Ishikawa (cell line): ENCODE measurements at regions not wholly inside any gene's neighbourhood (a gene's known extent, or its start where the extent isn't known, plus 50 kb on each side); places are given as distances from the start of the nearest gene placed in this dataset.

Experiments used
- CEBPB ChIP-seq: IDR thresholded peaks from 2 replicates; pipeline ENCODE4 v1.6.1; 2012
- CREB1 ChIP-seq: IDR thresholded peaks from 2 replicates; pipeline ENCODE4 v1.6.1; 2012; ENCODE audit warnings: low read depth
- EGR1 ChIP-seq: IDR thresholded peaks from 2 replicates; pipeline ENCODE4 v1.6.1; 2012
- EP300 ChIP-seq: IDR thresholded peaks from 2 replicates; pipeline ENCODE4 v1.6.1; 2012; ENCODE audit warnings: borderline replicate concordance
- FOXM1 ChIP-seq: IDR thresholded peaks from 2 replicates; pipeline ENCODE4 v1.6.1; 2012; ENCODE audit warnings: low read depth, borderline replicate concordance
- MAX ChIP-seq: IDR thresholded peaks from 2 replicates; pipeline ENCODE4 v1.6.1; 2012
- NFIC ChIP-seq: IDR thresholded peaks from 2 replicates; pipeline ENCODE4 v1.6.1; 2012
- RAD21 ChIP-seq: IDR thresholded peaks from 2 replicates; pipeline ENCODE4 v1.6.1; 2012; ENCODE audit warnings: low read depth
- REST ChIP-seq: IDR thresholded peaks from 2 replicates; pipeline ENCODE4 v1.6.1; 2012; ENCODE audit warnings: low read depth, mild to moderate bottlenecking
- TAF1 ChIP-seq: IDR thresholded peaks from 2 replicates; pipeline ENCODE4 v1.6.1; 2012; ENCODE audit warnings: low read depth, mild to moderate bottlenecking
- TCF12 ChIP-seq: IDR thresholded peaks from 2 replicates; pipeline ENCODE4 v1.6.1; 2012; ENCODE audit warnings: low read depth
- TEAD4 ChIP-seq: IDR thresholded peaks from 2 replicates; pipeline ENCODE4 v1.6.1; 2012
- USF1 ChIP-seq: IDR thresholded peaks from 2 replicates; pipeline ENCODE4 v1.6.1; 2012
- YY1 ChIP-seq: IDR thresholded peaks from 2 replicates; pipeline ENCODE4 v1.6.1; 2012; ENCODE audit warnings: low read depth
- ZBTB7A ChIP-seq: IDR thresholded peaks from 2 replicates; pipeline ENCODE4 v1.6.1; 2012; ENCODE audit warnings: low read depth

DNA sequence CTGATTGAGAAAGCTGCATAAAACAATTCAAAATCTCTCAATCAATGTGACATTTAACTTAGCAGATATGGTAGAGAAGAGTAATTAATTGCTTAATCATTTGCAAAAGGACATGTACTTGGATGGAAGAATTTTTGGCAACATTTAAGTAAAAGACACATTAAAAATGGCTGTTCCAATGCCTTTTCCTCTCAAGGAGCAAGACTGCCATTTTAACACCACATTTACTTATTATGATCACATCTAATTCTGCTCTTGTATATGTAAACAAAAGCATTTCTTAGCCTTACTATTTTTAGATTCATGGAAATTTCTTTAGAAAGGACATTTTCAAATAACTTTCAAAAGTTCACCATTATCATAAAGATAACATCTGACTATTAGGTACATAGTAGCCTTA, 360.0 kb downstream of the HINT1 start:
- TF ChIP-seq EGR1 (no peak), TEAD4 (no peak), NFIC (no peak)

GRCh38 chr5:130801963-130802362, 363.1 kb downstream of the HINT1 start:
- TF ChIP-seq ZBTB7A (no peak), CREB1 (no peak), TEAD4 (no peak), EP300 (no peak), YY1 (no peak), TAF1 (no peak), CEBPB (peak; percentile 86), EGR1 (no peak)

- TF ChIP-seq MAX: no peak
- TF ChIP-seq TEAD4: no peak
- no peak for TF ChIP-seq EP300
- no peak for TF ChIP-seq CREB1
- TF ChIP-seq FOXM1: no peak
- no peak for TF ChIP-seq TAF1
- no peak for TF ChIP-seq USF1
- TF ChIP-seq CEBPB: no peak
- no peak for TF ChIP-seq EGR1
- no peak for TF ChIP-seq YY1
- TF ChIP-seq RAD21: no peak
- TF ChIP-seq REST: no peak
- no peak for TF ChIP-seq TCF12
Observed at GRCh38 chr5:130799015-130799414, 366.0 kb downstream of the HINT1 start.

DNA sequence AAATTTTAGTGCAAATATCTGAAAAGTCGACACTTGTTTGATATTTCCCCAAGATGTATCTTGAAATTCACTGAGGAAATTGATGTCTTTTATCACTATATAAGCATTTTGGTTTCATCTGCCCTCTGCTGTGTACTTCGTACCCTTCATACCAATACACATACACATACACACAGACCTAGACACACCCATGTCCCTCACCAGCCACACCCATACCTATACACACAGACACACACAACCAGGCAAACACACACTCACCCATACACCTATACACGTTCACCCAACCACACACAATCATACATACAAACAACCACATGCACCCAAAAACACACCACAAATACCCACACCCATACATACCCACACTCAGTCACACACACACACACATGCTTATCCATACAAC, 367.8 kb downstream of the HINT1 start:
- TF ChIP-seq EGR1 (no peak), CEBPB (no peak), ZBTB7A (no peak), TEAD4 (no peak), EP300 (no peak), YY1 (no peak), TAF1 (no peak), CREB1 (no peak), NFIC (no peak), MAX (no peak), RAD21 (no peak), REST (no peak), TCF12 (no peak), FOXM1 (no peak), USF1 (no peak)

- no peak for TF ChIP-seq CREB1
- TF ChIP-seq TEAD4: no peak
- no peak for TF ChIP-seq NFIC
- no peak for TF ChIP-seq FOXM1
- TF ChIP-seq ZBTB7A: no peak
- TF ChIP-seq CEBPB: no peak
- TF ChIP-seq TAF1: no peak
- TF ChIP-seq EP300: no peak
- TF ChIP-seq RAD21: no peak
- TF ChIP-seq YY1: no peak
- TF ChIP-seq USF1: no peak
- TF ChIP-seq REST: no peak
- no peak for TF ChIP-seq TCF12
- TF ChIP-seq EGR1: no peak
- no peak for TF ChIP-seq MAX
Observed at GRCh38 chr5:130796902-130797301, 368.2 kb downstream of the HINT1 start.
